Stromal cell of bone marrow (primary cell): ENCODE measurements at regions not wholly inside any gene's neighbourhood (a gene's known extent, or its start where the extent isn't known, plus 50 kb on each side); places are given as distances from the start of the nearest gene placed in this dataset.

ENCODE experiments used
- DNase-seq: peaks from one replicate; pipeline ENCODE4 v3.0.0-alpha.2; 2012; ENCODE audit warnings: low read depth

DNA sequence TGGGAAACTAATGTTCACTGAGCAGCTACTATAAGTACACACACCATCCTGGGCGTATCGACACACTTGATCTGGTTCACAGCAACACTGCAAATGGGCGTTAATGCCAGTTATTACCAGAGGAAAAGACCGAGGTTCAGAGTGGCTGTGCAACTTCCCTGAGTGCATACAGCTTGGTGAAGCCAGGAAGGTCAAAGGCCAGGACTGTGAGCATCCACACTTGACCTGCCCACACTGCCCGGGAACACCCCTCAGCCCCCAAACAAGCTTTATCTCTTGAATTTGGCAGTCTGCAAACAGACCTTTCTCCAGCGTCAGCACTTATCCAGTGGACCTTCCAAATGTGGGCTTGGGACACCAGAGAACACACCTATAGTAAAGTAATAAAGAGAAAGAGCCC lies 312.6 kb downstream of the BCL11B start:
- DNase-seq, result no peak

DNA sequence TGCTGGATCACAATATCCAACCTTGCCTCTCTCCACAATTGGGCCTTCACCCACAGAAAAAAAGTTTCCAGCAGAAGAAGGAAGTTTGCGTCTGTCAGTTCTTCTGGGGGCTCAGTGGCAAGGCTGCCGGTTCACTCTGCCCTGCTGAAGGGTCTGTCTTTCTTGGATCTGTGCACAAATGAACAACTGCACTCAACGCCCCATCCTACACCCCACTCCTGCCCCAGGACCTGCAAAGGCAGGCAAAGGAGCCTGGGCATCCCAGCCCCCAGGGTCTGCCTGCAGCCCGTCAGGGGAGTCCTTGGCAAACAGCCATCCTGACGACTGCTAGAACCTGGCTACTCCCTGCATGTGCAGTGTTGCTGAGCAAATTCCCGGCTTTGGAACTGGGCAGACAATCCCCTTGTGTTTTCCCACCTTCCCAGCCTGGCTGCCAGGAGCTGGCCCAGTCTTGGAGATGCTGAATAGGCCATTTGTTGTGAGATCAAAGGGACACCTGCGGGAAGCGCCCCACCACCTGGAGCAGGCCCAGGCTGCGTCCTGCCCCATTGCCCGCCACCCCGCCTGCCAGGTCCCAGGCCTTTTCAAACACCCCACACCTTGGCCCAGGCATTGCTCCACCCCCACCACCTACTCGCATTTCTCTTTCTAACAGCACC lies 311.9 kb downstream of the BCL11B start:
- DNase-seq, result no peak

DNA sequence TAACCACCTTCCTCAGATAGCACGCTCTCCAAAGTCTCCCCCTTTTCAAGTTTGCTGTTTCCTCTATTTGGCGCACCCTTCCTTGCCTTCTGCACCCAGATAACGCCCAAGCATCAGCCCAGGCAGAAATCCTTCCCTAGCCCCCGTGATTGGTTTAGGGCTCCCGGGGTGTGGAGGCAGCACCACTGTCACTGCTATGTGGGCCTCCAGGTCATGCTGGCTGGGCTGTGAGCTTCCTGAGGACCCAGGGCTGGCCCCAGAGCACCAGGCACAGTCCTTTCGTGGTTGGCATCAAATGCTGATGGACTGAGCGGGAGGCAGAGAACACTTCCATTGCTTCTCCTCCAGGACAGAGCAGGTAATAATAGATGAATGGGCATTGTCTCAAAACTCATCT lies 311.4 kb downstream of the BCL11B start:
- no peak for DNase-seq

DNA sequence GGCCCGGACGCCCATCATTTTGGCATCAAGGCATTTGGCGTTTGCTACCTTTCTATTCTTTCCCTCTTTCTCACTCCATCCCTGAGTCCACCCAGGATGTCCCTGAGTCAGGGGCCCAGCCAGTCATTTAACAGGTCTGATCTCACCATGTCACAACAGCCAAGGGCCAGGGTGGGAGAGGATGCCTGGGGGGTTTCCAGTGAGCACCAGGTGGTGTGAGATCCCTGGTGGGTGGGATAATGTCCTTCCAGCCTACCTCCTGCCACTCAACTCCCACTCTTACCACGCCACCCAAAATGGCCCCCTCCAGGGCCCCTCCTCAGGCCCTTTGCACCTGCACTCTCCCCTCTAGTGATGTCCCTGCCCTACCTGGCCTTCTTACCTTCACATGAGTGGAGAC lies 310.8 kb downstream of the BCL11B start:
- no peak for DNase-seq

DNA sequence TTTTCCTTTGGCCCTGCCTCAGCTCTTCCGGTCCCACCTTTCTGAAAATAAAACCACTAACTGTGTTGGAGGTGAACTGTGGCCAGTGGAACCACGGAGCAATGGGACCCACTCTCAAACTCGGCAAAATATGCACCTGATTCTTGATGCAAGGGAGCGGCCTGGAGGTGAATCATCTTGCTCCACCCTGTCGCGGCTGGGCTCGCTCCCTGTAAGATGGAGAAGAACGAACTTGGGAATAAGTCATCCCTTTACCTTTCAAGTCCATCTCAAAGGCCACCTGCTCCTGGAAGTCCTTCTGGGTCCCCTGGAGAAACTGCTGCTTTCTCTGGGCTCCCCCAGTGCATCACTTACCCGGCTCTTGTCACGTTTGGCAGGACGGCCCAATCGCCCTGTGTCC lies 309.9 kb downstream of the BCL11B start:
- DNase-seq, result no peak

DNA sequence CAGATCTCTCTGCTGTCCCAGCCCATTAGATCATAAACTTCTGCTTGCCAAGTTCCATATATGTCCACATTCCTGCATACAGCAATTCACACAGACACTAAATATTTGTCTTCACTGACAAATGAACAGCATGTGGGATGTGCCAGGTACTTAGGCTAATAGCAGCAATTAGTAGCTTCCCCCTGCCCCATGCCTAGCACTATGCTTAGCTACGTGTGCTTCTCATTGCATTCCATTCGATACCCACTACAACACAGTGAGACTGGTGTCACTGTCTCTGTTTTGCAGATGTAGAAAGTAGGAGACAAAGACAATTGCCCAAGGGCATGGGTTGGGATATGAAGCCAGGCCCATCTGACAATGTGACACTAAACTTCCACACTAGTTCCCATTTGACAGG lies 308.4 kb downstream of the BCL11B start:
- no peak for DNase-seq

DNA sequence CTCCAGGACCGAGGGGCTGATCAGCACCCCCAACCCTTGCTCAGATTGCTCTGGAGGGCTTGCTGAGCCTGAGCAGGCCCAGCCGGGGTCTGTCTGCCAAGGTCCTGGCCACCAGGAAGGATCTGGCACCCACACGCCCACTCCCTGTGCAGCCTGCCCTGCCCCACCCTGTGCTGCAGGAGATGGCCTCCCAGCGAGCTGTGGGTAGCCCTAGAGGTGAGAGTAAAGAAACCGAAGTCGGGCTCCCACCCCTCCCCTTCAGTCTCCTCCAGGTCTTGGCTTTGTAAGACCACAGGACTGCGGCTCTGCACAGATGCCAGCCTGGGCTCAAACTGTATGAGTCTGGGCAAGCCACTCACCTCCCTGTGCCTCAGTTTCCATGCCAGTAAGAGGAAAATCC lies 307.8 kb downstream of the BCL11B start:
- no peak for DNase-seq

DNA sequence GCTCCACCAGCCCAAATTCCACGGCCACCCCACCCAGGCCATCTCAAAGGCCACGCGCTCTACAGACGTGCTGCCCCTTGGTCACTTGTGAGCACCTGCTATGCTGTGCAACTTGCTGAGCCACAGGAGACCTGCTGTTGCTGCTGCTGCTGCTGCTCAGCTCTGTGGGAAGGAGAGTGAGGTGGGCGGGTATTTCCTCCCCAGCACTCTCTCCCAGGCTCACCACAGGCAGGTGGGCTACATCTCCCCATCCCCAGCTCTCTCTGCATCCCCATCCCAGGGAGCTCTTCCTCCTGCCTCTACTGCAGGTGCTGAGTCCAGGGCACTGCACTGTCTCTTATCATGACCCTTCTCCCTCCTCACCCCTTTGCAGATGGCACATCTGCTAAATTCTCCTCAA lies 306.9 kb downstream of the BCL11B start:
- no peak for DNase-seq

DNA sequence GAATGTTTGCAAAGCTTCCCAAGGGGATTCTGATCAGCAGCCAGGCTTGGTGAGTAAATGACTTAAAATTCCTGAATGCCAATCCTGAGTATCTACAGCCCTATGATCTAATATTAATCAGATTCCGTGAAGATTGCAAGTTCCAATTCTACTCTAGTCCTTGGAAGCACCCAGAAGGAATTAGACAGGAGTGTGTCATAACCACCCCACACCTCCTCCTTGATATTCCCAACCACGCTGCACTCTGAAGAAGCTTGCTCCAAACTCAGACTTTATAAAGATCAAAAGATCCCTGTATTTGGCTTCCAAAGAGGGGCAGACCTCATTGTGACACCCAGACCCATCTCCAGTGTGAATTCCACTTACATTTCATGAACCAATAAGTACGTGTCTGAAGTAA lies 306.0 kb downstream of the BCL11B start:
- DNase-seq, result no peak

DNA sequence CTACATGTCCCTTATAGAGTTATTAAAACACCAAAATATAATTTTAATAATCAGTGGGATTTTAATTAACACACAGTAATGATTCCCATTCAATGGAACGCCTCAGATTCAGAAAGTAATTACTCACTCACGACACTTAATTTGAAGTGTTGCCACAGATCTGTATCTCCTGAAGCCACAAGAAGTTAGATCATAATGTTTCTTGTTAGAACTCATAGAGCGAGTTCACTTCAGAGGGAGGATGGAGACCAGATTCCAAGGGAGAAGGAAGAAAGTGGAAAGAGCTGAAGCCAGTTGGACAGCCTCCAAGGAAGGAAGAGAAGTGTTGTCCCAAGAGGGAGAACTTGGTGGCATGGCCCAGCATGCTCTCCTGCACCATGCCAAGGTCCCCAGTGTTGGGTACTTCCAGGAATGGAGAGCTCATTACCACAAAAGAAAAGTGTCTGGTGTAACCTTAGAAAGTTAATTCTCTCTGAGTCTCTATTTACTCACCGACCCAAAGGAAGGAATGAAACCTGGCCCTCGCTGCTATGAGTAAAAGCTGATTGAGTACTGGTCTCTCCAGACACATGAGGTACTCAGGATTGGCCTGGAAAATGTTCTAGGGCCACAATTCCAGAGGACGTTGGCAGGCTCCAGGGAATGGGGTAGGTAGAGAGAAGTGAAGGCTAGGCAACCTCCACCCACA lies 305.4 kb downstream of the BCL11B start:
- no peak for DNase-seq

DNA sequence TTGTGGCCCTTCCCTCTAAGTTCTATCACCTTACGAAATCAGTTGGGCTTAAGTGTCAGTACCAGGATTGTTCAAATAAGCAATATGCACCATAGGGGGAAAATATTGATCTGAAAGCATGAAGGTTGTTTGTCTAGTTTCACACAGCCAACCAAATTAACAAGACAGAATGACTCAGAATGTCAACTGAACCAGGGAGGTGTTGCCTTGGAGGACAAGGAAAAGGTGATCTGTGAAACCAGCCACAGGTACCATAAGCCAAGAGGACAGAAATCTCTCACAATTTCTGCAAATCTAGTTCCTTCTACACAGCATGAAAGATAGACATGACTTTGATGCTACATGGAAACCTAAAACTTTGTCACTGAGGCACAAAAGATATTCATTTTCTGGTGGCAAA lies 297.9 kb downstream of the BCL11B start:
- DNase-seq, result no peak

DNA sequence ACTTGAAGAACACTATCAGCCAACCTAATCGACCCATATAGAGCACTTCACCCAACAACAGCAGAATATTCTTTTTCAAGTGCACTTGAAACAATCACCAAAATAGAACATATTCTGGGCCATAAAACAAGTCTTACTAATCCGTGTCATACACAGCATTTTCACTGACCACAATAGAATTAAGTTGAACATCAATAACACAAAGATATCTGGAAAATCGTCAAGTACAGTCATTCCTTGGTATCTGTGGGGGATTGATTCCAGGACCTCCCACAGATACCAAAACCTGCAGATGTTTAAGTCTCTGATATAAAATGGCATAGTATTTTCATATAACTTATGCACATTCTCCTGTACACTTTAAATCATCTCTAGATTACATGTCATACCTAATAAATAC lies 295.7 kb downstream of the BCL11B start:
- no peak for DNase-seq

DNA sequence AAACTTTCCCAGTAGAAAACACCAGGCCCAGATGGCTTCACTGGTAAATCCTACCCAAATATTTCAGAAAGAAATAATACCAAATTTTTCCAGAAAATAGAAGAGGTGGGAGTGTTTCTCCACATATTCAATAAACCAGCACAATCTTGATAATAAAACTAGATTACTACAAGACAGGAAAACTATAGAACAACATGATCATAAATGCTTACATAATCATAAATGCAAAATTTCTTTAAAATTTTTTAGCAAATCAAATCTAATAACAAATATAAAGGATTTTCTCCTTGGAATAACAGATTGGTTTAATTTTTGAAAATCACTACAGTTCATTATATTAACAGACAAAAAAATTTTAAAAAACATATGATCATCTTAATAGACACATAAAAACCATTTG lies 294.5 kb downstream of the BCL11B start:
- DNase-seq, result no peak

DNA sequence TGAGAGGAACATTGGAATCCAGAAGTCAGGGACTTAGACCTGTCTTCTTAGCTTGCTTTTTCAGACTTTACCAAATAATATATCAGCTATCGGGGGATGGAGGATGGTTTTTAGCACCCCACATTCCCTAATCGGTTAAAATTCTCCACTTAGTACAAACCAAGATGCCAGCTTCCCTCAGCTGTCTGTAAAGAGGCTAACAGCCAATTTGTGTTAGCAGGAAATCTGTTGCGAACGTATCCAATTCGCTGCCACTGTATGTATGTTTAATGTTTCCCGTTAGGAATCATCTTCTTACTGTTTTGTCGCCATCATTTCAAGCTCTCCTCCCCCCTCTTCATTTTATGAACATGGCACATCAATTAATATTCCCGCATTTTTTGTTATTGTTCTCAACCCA lies 289.0 kb downstream of the BCL11B start:
- no peak for DNase-seq

DNA sequence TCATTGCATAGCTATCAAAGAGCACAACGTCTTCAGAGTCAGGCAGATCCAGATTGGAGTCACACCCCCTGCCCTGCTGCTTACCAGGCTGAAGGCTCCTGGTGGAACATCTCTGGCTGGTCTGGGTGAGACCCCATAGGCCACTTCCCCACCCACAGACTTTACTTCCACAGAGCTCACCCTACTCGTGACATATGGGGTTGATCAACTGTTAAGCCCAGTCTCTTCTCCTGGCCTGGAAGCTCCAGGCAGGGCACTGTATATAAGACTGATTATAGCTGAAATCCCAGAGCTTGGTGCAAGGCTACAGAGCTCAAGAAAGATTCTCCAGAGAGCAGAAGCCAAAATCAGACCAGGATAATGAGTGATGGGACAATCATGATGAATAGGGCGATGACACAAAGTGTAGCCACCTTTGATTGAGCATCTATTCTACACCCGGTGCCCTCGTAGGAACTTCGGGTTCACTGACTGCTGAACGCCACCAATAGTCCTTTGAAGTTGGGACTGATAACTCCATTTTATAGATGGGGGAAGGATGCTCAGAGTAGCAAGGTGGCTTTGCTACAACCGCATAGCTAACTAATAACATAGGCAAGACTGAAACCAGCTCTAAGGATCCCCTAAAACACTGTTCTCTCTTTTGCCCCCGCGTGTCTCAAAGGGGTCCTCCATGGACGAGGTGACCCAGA lies 287.8 kb downstream of the BCL11B start:
- DNase-seq, result no peak

DNA sequence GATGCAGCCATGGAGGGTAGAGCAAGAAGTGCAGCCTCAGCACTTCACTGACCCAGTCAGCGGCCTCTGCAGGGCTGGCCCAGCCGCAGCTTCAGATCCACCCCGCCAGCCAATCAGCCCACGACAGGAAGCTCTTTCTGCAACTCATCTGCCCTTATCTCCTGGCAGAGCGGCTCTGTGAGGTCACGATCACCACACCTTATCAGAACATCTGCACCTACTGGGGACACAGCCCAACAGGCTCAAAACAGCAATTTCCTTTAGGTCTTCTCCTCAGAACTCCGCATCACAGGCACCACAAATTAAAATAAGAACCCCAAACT lies 287.3 kb downstream of the BCL11B start:
- DNase-seq, result no peak

DNA sequence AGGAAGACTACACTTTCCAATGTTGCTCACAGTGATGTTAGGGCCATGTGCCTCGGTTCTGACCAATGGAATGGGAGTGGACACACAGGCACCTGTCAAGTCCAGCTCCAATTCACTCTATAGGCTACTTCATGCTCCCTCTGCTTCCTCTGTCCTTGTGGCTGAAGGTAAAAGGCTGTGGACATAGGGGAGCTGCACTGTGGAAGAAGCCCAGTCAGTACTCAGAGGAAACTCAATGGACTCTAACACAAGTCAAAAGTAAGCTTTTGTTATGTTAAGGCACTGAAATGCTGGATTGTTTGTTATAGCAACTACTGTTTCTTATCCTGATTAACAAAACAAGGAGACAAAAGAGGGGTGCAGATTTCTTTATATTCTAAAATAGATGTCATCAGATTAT lies 278.2 kb downstream of the BCL11B start:
- no peak for DNase-seq

DNA sequence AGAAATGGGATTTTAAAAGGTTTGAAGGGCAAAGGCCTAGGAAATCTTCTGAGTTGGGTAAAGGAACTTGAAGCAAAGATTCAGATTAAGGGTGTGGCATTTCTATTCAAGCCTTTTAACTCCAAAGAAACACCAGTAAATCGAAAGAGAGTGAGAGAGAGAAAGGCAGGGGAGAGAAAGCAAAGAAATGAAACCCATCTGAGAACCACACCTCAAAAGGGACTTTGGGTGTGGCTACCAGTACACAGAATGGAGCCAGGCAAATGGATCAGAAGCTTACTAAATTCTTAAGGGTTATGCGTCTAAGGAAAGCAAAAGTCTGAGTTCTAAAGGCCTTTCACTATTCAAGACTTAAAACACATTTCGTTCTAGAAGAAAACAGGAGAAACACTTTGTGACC lies 277.4 kb downstream of the BCL11B start:
- no peak for DNase-seq

DNA sequence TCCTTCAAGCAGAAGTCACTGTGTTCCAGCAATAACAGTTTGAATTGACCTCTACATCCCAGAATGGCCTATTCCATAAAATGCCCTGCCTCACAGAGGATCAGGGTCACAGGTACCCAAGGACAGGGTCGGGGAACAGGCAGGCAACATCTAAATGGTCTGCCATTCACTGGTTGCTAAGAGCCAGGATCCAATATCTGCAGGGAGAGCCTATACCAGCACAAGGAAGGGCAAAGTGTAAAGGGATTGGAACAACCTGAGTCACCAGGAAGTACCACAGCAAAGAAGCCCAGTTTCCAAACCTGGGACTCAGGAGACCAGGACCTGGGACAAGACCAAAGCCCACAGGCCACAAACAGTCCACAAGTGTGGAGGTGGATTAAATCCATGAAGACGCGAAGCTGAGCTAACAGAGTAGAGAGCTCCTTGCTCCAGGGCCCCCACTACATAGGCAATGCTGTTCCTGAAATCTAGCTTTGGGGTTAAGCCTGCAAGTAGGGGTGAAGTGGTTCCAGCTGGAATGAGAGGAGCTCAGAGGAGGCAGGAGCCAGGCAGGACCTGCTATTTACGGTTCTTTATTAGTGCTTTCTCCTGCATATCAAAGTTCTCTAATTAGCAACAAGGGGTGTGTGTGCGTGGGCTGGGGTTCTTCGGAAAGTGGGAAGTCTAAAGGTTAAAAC lies 274.3 kb downstream of the BCL11B start:
- no peak for DNase-seq

DNA sequence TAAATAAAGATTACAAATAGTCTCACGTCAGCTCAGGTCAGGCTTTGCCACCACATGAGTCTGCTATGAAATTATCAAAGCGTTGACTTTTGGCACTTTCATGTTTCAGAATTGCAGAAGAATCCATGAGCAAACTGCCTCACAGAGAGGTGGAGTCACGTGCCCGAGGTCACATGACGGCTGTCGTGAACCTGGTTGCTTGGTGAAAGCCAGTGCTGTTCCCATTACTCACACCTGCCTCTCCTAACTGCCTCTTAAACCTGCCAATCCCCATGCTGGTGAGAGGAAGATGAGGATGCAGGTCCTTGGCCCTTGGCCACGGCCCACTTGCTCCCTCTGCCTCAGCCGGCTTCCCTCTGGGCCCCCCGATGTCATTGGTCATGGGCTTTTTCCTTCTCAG lies 272.7 kb downstream of the BCL11B start:
- no peak for DNase-seq

DNA sequence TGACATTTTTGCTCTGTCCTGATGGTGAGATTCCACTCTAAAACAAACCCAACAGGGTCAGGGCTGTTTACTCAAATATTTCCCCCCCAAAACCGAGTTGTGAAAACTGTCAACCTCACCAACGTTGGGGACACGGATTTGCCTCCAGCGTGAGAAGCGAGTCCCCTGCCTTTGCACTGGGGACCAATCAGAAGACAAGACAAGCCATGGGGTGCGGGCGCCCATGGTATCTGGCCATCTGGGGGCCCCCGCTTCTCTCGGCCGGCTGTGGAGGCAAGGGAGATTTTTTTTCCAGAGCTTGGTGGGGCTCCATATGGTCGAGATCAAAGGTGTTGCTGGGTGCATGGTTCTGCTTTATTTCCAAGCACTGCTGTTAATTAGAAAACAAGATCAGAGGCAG lies 272.1 kb downstream of the BCL11B start:
- DNase-seq, result no peak

DNA sequence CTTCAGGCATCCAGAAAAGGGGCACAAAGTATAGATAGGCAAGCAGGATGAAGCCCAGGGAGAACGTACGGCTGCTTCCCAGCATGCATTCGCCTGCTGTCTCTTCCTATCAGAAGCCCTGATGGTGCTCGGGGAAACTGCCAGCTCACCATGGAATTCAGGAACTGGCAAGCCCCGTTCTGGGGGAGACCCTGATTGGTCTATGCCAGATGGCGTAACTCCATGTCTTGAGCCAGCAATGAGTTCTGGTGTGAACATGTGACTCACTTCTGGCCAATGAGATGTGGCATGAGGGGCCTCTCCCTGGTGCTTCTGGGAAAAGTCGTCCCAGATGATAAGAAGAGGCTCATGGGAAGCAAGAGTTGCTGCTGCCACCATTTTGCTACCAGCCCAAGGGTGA lies 270.8 kb downstream of the BCL11B start:
- no peak for DNase-seq

DNA sequence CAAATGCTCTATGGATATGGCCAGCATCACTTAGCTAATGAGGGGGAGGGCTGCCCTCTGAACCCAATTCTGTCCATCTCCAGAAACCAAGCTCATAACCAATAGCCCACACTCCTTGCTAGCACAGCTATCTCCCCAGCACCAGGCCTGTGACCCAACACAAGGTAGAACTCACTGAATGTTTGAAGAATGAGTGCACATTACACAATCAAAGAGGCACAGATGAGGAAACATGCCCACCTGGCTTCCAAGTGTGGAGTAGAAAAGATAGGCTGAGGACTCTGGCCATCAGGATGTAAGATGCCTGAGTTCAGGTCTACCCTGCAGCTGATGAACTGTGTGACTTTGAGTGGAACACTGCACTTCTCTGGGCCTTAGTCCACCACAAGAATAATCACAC lies 268.4 kb downstream of the BCL11B start:
- DNase-seq, result no peak
